C4-2B (cell line): ENCODE measurements at regions not wholly inside any gene's neighbourhood (a gene's known extent, or its start where the extent isn't known, plus 50 kb on each side); places are given as distances from the start of the nearest gene placed in this dataset.

ENCODE experiments used
- H3K27ac ChIP-seq: fragments of 450-650 bp; 2 replicates; pipeline ENCODE4 v1.5.1; 2017
- ZFX ChIP-seq: fragments of 450-650 bp; IDR thresholded peaks from 2 replicates; pipeline ENCODE4 v1.6.1; 2017
- TF ChIP-seq, protein P1 (sequence below): fragments of 450-650 bp; conservative IDR thresholded peaks from 2 replicates; pipeline ENCODE4 v1.5.1; 2017; ENCODE audit warnings: mild to moderate bottlenecking

DNA sequence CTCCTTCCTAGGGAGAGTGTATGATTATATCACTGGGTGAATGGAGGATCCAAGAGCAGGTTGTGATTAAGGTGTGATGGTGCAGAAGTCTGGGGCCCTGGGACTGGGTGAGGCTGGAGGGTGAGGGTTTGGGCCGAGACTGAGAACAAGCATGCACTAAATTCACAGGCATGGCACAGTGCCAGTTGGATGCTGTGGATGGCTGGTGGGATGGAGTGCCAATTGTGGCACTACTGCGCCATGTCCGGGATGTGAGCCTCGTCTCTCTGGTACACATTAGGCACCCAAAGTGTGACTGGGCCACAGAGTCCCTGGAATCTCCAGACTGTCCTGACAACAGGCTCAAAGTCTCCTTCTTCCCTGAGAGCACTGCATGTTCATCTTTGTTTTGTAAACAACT, 208.1 kb downstream of the EMX2 start:
- no peak for TF ChIP-seq ZFX
- TF ChIP-seq, protein P1, sequence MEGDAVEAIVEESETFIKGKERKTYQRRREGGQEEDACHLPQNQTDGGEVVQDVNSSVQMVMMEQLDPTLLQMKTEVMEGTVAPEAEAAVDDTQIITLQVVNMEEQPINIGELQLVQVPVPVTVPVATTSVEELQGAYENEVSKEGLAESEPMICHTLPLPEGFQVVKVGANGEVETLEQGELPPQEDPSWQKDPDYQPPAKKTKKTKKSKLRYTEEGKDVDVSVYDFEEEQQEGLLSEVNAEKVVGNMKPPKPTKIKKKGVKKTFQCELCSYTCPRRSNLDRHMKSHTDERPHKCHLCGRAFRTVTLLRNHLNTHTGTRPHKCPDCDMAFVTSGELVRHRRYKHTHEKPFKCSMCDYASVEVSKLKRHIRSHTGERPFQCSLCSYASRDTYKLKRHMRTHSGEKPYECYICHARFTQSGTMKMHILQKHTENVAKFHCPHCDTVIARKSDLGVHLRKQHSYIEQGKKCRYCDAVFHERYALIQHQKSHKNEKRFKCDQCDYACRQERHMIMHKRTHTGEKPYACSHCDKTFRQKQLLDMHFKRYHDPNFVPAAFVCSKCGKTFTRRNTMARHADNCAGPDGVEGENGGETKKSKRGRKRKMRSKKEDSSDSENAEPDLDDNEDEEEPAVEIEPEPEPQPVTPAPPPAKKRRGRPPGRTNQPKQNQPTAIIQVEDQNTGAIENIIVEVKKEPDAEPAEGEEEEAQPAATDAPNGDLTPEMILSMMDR, result no peak
- no peak overlapping the region for H3K27ac ChIP-seq

DNA sequence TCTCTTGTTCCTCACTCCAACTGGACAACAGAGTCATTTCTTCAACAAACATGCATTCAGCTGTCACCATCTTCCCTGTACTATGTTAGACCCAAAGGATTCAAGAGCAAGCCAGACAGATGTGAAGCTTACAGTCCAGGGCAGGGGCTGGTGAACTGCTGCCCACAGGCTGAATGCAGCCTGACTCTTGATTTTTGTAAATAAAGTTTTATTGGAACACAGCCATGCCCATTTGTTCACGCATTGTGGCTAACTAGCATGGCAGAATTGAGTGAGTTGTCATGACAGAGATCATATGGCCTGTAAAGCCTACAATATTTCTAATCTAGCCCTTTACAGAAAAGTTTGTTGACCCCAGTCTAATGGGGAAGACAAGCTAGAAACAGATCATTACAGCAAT, 208.7 kb downstream of the EMX2 start:
- TF ChIP-seq, protein P1, result no peak
- TF ChIP-seq ZFX, result no peak
- H3K27ac ChIP-seq, result no peak overlapping the region

DNA sequence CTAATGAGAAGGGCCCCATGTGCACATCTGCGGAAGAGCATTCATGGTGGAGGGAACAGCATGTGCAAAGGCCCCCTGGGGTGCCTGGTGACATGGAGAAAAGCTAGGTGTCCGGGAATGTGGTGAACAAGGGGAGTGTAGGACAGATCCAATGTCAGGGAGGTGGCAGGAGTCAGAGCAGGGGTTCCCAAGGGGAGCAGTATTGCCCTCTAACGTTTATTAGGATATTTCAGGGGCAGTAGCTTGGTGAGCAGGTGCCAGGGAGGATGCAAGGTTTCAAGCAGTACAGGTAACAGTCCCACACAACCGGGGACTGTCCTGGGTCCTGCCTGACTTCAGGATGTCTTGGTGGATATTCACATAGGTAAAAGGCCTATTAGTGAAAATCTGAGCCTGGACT, 209.6 kb downstream of the EMX2 start:
- no peak overlapping the region for H3K27ac ChIP-seq
- TF ChIP-seq, protein P1, result no peak
- no peak for TF ChIP-seq ZFX

DNA sequence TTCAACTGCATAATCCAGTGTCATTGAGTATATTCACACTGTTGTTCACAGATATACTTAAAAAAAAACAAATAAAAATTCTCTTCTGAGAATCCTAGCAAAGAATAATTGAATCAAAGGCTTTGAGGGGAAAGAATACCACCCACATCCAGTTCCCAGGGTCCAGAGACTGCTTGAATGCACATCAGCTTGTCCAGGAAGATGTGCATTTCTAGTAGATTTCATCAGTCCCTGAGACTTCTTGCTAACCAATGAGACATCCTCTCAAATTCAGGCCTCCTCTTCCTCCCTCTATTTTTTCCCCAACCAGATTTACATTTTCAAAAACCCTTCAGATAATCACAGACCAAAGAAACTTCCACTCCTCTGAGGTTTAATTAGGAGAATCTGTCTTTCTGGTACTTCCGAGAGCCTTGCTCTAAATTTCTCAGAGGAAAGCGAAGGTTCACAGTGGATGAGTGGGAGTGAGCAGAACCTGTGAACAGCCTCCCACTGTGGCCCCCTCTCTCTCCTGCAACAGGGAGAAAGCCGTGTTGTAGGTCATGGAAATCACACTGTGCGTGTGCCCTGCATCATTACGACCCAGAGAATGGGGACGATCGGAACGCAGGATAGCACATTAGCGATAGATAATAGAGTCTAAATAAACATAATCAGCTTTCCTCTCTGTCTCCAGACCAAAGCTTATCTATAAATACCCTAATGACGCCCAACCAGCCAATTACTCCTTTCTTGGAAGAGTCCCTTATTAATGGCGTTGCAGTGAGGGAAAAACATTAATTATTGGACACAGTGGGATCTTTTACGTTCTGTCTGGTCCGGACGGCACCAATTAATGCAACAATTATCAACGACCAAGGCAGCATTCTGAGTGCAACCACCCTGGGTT, 212.5 kb downstream of the EMX2 start:
- H3K27ac ChIP-seq, result no peak overlapping the region
- TF ChIP-seq, protein P1, result no peak
- no peak for TF ChIP-seq ZFX

DNA sequence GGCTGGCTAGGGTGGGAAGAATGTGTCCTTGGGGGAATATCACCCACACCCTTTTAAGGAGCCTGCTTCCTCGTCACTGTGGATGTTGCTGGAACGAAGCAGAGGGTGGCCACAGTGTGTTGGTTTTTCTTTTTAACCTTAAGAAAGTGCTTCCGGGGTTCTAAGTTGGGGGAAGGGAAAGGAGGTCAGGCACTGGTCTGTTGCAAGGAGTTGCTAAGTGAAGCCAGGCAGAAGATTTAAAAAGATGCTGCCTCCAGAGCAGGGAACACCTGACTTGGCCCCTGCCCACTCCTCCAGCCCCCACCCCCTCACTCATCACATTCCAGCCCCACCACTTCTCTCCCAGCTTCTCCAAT, 213.1 kb downstream of the EMX2 start:
- no peak overlapping the region for H3K27ac ChIP-seq
- TF ChIP-seq ZFX, result no peak
- TF ChIP-seq, protein P1, result no peak

DNA sequence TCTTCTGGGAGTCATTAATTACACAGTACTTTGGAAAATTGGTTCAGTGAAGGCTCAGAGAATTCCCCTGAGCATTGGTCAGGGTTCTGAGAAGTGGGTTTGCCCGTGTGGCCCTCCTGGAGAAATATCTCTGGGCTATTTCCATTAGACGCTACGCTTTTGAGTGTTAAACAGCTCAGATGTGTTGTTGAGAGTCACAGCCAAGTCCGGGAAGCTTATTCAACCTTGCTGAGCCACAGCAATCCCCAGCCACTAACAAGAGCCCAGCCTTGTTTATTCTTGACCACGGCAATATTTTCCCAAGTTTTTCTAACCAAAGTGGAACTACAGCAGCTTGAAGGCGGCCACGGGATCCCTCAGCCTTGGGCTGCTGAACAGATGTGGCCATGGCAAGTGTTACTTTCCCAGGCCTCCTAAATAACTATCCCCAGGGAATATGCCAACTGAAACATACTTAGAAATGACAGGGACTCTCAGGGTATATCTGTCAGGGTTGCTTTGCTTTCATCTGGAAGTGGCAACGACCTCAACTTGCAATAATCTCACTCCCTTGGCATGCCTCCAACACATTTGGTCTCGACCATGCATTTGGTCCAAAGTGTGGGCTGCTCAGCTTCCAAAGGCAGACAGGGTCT, 214.7 kb downstream of the EMX2 start:
- H3K27ac ChIP-seq, result no peak overlapping the region
- TF ChIP-seq ZFX, result no peak
- TF ChIP-seq, protein P1, result no peak

DNA sequence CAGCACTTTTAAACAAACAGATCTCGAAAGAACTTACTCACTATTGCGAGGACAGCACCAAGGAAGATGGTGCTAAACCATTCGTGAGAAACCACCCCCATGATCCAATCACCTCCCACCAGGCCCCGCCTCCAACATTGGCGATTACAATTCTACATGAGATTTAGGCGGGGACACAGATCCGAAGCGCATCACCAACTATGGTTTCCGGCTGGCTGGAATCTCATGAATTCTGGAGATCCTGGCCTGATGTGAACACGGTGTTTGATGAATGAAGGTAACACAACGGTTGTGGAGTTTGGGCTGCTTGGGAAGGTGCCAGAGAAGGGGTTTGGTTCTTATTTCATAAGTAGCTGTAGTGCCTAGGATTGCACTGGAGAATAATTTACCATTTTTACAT, 216.7 kb downstream of the EMX2 start:
- TF ChIP-seq, protein P1, result no peak
- TF ChIP-seq ZFX, result no peak
- no peak overlapping the region for H3K27ac ChIP-seq
